ENCODE measurements at regions not wholly inside any gene's neighbourhood (a gene's known extent, or its start where the extent isn't known, plus 50 kb on each side); places are given as distances from the start of the nearest gene placed in this dataset.

DNA sequence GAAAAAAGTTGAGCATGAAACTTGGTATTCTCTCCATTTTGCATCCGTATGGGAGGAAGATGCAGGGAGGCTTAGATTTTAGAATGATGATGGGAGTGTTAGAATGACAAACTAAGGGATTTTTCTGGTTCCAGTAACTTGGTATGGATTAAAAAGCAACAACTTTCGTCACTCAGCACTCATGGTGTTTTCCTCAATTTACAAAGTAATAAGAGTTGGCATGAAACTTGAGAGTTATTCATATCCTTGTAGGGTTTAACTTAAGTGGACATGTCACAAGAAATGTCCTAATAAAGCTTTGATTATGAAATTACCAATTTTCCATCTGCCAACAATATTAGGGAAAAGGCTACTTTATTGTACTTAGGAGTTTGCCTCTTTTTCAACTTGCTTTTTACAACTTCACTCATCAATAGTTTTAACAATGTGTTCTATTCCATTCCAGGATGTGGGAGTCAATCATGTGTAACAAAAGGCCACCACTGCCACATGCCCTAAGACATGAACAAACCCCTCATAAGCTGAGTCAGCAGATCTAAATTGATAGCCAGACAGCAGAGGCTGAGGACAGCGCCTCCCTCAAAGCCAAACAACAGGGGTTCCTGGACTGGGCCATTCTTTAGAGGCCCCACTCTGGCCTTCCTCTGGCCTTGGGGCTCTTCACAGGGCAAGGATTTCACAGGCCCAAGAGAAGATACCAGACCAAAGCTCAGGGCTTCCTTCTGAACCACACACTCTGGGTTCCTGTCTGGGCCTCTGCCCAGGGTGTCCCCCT lies 265.8 kb downstream of the TNS1 start:
- TF ChIP-seq, protein P1, sequence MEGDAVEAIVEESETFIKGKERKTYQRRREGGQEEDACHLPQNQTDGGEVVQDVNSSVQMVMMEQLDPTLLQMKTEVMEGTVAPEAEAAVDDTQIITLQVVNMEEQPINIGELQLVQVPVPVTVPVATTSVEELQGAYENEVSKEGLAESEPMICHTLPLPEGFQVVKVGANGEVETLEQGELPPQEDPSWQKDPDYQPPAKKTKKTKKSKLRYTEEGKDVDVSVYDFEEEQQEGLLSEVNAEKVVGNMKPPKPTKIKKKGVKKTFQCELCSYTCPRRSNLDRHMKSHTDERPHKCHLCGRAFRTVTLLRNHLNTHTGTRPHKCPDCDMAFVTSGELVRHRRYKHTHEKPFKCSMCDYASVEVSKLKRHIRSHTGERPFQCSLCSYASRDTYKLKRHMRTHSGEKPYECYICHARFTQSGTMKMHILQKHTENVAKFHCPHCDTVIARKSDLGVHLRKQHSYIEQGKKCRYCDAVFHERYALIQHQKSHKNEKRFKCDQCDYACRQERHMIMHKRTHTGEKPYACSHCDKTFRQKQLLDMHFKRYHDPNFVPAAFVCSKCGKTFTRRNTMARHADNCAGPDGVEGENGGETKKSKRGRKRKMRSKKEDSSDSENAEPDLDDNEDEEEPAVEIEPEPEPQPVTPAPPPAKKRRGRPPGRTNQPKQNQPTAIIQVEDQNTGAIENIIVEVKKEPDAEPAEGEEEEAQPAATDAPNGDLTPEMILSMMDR (IDR thresholded peaks at IDR 0.05; ENCODE audit: low read depth, low read length) = no peak
- TF ChIP-seq POLR2A (IDR thresholded peaks at IDR 0.05; ENCODE audit: extremely low read depth, insufficient read length) = no peak

Data from NB4 (cell line).